Thyroid gland (tissue), 4 donors: ENCODE measurements at regions not wholly inside any gene's neighbourhood (a gene's known extent, or its start where the extent isn't known, plus 50 kb on each side); places are given as distances from the start of the nearest gene placed in this dataset.

ENCODE experiments used
- POLR2A ChIP-seq, 2 donors: fragments of 450-650 bp; IDR thresholded peaks; one replicate each; pipeline ENCODE4 v1.6.1; 2017; ENCODE audit warnings: antibody characterized with exemption in 2 of 2, mild to moderate bottlenecking in 2 of 2, moderate library complexity in 1 of 2
- TF ChIP-seq, protein P1 (sequence below), 6 experiments: fragments of 200-600 bp in 3 of 6; fragments of 450-650 bp in 3 of 6; sonication (generic) in 3 of 6; IDR thresholded peaks; one replicate each; pipeline ENCODE4 v1.5.1; 2016 to 2019; ENCODE audit warnings: antibody characterized with exemption in 6 of 6, mild to moderate bottlenecking in 2 of 6, inconsistent platforms in 1 of 6, moderate library complexity in 1 of 6

DNA sequence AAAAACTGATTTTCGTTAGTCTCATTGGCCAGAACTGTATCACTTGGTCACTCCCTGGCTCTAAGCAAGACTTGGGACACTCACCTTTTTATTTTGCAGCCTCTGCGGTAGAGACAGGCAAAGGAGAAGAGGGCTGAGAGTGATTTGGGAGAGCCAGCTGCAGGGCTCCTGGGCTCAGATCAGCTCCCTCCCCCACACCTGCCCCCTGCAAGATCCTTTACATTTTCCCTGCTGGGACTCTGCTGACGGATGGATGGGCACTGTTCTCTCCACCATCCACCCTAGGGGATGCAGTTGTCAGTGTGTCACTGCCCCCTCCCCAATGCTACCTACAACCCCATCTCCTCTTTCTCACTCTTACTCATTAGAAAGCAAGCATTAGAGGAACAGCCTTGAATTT is 301.1 kb upstream of the KAZN start:
- TF ChIP-seq, protein P1, sequence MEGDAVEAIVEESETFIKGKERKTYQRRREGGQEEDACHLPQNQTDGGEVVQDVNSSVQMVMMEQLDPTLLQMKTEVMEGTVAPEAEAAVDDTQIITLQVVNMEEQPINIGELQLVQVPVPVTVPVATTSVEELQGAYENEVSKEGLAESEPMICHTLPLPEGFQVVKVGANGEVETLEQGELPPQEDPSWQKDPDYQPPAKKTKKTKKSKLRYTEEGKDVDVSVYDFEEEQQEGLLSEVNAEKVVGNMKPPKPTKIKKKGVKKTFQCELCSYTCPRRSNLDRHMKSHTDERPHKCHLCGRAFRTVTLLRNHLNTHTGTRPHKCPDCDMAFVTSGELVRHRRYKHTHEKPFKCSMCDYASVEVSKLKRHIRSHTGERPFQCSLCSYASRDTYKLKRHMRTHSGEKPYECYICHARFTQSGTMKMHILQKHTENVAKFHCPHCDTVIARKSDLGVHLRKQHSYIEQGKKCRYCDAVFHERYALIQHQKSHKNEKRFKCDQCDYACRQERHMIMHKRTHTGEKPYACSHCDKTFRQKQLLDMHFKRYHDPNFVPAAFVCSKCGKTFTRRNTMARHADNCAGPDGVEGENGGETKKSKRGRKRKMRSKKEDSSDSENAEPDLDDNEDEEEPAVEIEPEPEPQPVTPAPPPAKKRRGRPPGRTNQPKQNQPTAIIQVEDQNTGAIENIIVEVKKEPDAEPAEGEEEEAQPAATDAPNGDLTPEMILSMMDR (IDR thresholded peaks at IDR 0.05), result no peak
- no peak for TF ChIP-seq POLR2A (IDR thresholded peaks at IDR 0.05)
